ENCODE measurements at regions not wholly inside any gene's neighbourhood (a gene's known extent, or its start where the extent isn't known, plus 50 kb on each side); places are given as distances from the start of the nearest gene placed in this dataset.

GRCh38 chr13:50323440-50324065 lies 308.3 kb downstream of the KCNRG start:
- POLR2A ChIA-PET = no interaction called here
- CTCF ChIA-PET = no interaction called here
- DNase-seq (ENCODE audit: extremely low spot score) = no peak
- TF ChIP-seq CTCF (IDR thresholded peaks at IDR 0.05; ENCODE audit: control extremely low read depth, extremely low read depth, low read depth, missing control alignments) = no peak

GRCh38 chr13:50326271-50326670 lies 311.0 kb downstream of the KCNRG start:
- POLR2A ChIA-PET = no interaction called here
- CTCF ChIA-PET = no interaction called here
- no peak for DNase-seq (ENCODE audit: extremely low spot score)
- no peak for TF ChIP-seq CTCF (IDR thresholded peaks at IDR 0.05; ENCODE audit: control extremely low read depth, extremely low read depth, low read depth, missing control alignments)

GRCh38 chr13:50326811-50327210 lies 311.6 kb downstream of the KCNRG start:
- POLR2A ChIA-PET = no interaction called here
- CTCF ChIA-PET = no interaction called here

DNA sequence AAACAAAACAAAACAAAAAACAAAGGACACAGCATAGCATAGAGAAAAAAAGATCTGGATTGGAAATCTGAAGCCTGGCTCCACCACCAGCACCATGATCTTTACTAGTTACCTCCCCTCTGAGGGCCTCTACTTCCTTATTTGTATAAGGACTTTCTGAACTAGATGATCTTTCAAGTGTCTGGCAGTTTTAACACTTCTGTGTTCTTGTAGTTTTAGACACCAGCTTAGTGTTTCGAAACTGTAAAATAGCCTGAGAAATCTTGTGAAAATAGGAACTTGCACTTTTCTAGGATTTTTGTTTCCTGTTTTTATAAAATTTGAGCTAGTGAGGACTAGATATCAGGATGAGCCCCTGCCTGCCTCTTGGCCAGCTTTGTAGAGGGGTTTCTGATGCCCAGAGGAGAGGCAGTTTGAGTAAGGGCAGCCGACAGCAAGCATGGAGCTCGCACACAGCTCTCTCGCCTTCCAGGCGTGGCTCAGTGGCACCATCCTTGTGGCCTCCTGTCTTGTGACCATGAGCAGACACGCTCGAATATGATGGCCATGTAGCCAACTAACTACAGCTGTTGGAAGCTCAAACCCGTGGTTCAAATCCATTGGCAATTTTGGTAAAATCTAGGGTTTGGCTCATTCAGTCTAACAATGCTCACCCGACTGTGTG lies 319.0 kb downstream of the KCNRG start:
- TF ChIP-seq CTCF (IDR thresholded peaks at IDR 0.05; ENCODE audit: control extremely low read depth, extremely low read depth, low read depth, missing control alignments) = no peak
- ChIA-PET CTCF (interaction anchor here (0.8 to 2.0 kb wide), 9 partner anchors 8 to 357 kb away, joined by 3 to 7 read pairs (median 3); no protein-coding TSS in a partner anchor), POLR2A (no interaction called here)
- no peak for DNase-seq (ENCODE audit: extremely low spot score)

More at GRCh38 chr13:50326811-50327210, 311.6 kb downstream of the KCNRG start:
- DNase-seq (ENCODE audit: extremely low spot score) = no peak
- no peak for TF ChIP-seq CTCF (IDR thresholded peaks at IDR 0.05; ENCODE audit: control extremely low read depth, extremely low read depth, low read depth, missing control alignments)

DNA sequence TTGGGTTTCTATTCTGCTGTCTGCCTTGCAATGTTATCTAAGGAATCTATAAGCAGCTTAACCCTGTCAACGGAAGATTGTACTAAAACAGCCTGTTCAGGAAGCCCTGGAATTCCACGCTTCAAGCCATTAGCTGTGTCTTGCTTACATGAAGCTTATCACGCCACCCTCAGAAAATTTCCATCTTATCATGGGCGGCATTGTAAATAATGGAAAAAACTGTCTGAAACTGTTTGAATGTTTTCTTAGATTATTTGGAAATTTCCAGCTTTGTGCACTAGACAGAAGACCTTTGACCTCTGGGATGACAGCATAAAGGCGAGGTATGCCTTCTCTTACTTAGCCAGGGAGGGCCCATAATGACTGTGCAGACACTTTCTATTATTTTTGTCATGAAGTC lies 319.7 kb downstream of the KCNRG start:
- CTCF ChIA-PET = interaction anchor here (0.8 to 2.0 kb wide), 8 partner anchors 8 to 358 kb away, joined by 3 to 7 read pairs (median 4); no protein-coding TSS in a partner anchor
- no peak for TF ChIP-seq CTCF (IDR thresholded peaks at IDR 0.05; ENCODE audit: control extremely low read depth, extremely low read depth, low read depth, missing control alignments)

DNA sequence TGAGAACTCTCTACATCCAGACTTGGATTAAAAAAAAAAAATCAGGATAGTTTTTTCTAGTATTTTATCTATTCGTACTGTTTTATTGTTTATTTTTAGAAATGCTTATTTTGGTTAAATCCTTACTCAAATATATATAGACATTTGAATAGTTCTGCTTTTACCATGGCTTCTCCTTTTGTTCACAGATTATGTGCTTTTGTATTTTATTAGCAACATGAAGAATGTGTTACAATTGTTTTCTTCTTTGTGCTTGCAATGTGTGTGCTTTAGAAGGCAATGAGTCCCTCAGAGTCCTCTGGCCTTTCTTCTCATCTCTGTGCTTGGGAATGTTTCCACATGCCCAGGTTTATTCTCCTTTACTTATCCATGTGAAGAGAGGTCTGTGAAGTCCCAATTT lies 324.0 kb downstream of the KCNRG start:
- DNase-seq (ENCODE audit: extremely low spot score) = no peak
- ChIA-PET CTCF (no interaction called here), POLR2A (no interaction called here)
- no peak for TF ChIP-seq CTCF (IDR thresholded peaks at IDR 0.05; ENCODE audit: control extremely low read depth, extremely low read depth, low read depth, missing control alignments)

More for the DNA sequence above, 319.7 kb downstream of the KCNRG start:
- POLR2A ChIA-PET = no interaction called here
- DNase-seq (ENCODE audit: extremely low spot score) = no peak
